Femur (tissue), 1 donor: ENCODE measurements at regions not wholly inside any gene's neighbourhood (a gene's known extent, or its start where the extent isn't known, plus 50 kb on each side); places are given as distances from the start of the nearest gene placed in this dataset.

Experiments
- DNase-seq: peaks from one replicate; pipeline ENCODE4 v3.0.0-alpha.2; 2017

DNA sequence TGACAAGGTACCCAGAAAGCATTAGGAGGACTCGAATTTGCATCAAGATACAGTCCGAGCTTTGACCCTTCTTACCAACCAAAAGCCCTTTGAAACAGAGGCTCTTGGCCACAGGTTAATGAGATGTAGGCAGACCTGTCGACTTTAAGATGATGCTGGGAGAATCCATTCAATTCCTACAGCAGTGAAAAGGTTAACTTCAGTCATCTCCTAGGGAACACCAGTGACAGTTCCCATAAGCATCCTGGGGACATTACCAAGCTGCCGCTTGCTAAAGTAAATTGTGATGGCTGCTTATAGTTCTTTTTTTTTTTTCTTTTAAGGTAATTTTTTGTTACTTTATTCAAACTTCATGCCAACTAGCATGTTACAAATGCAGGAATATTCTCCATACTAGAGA lies 379.3 kb downstream of the SOX11 start:
- DNase-seq: no peak

- DNase-seq: no peak
These were observed 380.1 kb downstream of the SOX11 start for GRCh38 chr2:6072276-6072675.

DNA sequence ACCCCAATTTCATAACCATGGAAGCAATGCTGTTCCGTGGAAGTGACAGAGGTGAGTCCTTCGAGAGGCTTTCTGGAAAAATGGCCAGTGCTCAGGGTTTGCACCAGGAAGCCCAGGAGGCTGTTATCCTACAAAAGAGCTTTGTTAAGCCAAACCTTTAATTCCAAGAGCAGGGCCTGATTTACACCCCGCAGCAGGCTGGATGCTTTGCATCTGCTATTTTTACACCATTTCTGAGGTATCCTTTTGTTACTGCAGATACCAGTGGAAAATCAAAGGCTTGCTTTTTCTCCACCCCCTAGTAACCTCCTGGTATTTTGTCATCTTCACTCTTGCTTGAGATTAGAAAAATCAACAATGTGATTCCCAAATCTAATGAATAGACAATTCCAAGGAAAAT lies 380.6 kb downstream of the SOX11 start:
- DNase-seq: no peak

GRCh38 chr2:6073191-6074088 lies 381.3 kb downstream of the SOX11 start:
- peak; percentile 62 for DNase-seq

- no peak for DNase-seq
These were observed 382.0 kb downstream of the SOX11 start for GRCh38 chr2:6074089-6074643.

GRCh38 chr2:6077585-6077984 lies 385.4 kb downstream of the SOX11 start:
- DNase-seq: no peak

DNA sequence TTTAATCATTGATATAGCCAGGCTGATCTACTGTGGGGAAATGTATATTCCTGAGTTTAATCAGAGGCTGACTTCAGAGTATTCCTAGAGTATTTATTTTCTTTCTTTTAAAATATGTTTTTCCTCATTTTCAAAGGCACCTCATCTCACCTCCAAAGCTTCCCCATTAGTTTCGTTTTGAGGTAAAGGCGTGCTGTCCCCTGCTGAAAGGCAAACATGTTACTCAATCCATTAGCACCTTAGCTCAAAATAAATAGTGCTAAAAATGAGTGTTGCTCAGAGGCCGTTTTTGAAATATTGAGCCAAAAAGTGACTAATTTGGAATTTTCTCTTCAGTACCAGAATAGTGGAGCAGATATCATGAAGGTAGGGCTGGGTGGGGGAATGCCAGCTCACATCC lies 386.2 kb downstream of the SOX11 start:
- DNase-seq: no peak

GRCh38 chr2:6079405-6079804 lies 387.2 kb downstream of the SOX11 start:
- DNase-seq: no peak

GRCh38 chr2:6080932-6081753 lies 389.0 kb downstream of the SOX11 start:
- DNase-seq: no peak

DNA sequence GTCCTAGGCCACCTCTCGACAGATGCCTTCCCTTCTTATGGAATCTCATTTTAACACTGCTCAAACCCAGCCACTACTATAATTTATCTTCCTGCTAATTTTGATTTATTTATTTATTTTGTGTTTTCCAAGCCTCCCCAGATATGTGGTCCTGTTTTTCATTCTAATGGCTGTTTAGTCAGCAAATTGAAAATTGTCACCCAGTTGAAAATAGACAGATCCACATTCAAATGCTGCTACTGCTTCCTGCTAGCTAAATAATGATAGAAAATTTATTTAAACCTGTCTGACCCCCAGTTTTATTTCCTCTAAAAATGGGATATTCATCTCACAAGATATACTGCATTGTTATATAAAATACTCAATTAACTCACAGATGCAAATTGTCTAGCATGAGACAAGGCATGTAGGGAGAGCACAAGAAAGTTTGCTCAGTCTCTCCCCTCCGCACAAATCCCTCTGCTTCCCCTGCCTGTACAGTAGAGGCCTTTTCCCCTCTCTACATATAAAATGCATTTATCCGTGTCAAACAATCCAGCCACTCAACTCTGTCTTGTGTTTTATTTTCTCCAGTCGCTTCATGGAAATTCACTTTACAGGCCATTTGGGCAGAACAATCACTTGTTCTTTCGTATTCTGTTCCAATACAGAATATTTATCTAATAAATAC lies 389.9 kb downstream of the SOX11 start:
- DNase-seq: no peak

GRCh38 chr2:6082625-6083018 lies 390.4 kb downstream of the SOX11 start:
- DNase-seq: no peak

DNA sequence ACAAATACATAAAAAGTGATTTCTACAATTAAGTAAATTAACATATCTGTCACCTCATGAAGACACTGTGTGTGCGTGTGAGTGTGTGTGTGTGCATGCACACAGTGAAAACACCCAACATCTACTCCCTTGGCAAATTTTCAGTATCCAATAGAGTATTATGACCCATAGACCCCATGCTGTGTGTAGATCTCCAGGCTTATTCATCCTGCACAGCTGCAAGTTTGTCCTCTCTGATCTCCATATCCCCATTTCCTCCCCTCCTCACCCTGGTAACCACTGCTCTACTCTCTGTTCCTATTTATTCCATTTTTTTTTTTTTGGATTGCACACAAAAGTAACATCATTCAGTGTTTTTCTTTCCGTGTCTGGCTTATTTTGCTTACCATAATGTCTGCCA lies 391.0 kb downstream of the SOX11 start:
- DNase-seq: no peak

DNA sequence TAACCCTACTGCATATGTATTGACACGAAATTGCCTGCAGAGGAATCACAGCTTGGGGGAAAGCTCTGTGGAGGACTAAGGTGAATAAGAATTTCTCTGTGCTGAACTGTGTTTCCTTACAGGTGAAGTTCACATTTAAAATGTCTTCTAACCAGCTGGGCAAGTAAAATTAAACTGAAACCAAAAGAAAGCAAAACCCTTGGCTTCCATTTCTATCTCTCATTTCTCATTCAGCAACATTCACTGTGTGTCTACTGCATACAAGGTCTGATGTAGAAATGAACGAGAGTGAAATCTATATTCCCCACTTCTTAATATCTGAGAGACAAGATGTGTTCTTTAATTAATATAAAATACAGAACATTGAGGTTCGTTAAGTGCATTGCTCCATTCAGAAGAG lies 397.3 kb downstream of the SOX11 start:
- DNase-seq: no peak

- no peak for DNase-seq
These were observed 411.2 kb downstream of the SOX11 start for GRCh38 chr2:6103372-6103771.

GRCh38 chr2:6103949-6104348 lies 411.8 kb downstream of the SOX11 start:
- DNase-seq: no peak

GRCh38 chr2:6107290-6107689 lies 415.1 kb downstream of the SOX11 start:
- no peak for DNase-seq

GRCh38 chr2:6109831-6110230 lies 417.6 kb downstream of the SOX11 start:
- no peak for DNase-seq

DNA sequence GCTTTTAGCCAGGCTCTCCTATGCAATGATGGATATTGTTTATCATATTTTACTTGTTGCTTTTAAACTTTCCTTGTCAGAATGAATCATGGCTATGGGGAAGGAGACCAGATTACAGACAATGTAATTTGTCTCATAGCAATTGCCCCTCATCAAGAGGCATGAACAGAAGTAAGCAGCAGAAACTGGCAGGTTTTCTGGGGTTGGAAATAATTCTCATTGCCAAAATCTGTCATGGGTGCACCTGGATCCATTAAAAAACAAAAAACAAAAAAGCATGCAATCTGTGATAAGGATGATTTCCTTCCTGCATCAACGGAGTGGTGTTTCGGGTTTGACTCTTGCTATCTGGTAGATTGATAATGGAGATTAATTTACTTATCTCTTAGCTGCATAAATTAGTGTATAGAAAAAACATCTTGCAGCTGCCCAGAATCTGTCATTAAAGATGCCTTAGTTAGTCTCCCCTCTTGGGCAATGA lies 419.6 kb downstream of the SOX11 start:
- no peak for DNase-seq

- no peak for DNase-seq
These were observed 421.6 kb downstream of the SOX11 start for GRCh38 chr2:6113786-6114185.

DNA sequence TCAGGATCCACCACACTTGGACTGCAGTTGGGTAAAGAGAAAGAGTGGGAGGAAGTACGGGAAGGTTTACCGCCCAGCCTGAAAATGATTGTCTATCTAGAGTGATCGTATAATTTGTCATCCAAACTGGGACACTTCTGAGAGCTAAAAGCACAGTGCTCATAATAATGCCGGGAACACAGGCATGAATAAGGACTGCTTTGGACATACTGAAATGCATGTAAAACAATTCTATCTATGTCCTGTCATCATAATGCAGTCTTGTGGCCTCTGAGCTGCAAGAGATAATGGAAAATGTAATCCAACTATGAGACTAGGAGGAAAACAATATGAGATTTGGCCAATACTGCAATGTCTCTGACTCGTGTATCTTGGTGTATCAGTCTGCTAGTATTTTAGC lies 435.5 kb downstream of the SOX11 start:
- DNase-seq: no peak

GRCh38 chr2:6139142-6139541 lies 447.0 kb downstream of the SOX11 start:
- DNase-seq: no peak

GRCh38 chr2:6139916-6140315 lies 447.7 kb downstream of the SOX11 start:
- DNase-seq: no peak

GRCh38 chr2:6140509-6140908 lies 448.3 kb downstream of the SOX11 start:
- DNase-seq: no peak
